ENCODE measurements at regions not wholly inside any gene's neighbourhood (a gene's known extent, or its start where the extent isn't known, plus 50 kb on each side); places are given as distances from the start of the nearest gene placed in this dataset.

DNA sequence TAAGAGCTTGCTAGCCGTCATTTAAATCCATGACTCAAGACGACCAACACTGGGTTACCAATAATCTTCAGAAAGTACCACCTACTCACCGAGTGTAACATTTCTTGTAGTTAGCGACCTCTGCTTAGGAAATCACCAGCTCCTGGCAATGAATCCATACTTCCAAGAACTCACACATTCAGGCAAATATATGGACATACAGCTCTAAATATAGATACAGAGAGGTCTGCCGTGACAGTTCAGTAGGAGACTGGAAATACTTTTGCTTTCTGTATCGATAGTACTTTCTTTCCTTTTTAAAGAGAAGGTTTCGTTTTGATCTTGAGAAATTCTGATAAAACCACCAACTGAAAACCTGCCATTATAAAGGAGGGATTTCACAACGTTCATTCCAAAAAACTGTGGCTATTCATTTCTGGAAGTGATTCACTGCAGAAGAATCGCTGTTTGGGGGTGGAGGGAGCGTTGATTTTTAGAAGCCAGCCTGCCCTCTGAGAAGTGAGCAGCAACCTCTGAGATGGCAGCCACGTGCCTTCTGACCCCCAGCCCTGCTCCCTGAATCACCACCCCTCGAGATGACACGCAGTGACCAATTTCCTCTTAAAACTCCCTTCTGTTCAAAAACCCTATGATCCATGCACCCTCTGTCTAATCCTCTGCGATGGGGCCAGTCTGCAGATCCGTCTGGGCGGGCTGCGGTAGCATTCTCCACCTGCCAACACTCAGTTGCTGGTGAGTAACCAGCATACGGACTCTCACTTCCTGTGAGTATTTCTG lies 179.0 kb upstream of the KLF14 start:
- peak; percentile 88 for DNase-seq

DNA sequence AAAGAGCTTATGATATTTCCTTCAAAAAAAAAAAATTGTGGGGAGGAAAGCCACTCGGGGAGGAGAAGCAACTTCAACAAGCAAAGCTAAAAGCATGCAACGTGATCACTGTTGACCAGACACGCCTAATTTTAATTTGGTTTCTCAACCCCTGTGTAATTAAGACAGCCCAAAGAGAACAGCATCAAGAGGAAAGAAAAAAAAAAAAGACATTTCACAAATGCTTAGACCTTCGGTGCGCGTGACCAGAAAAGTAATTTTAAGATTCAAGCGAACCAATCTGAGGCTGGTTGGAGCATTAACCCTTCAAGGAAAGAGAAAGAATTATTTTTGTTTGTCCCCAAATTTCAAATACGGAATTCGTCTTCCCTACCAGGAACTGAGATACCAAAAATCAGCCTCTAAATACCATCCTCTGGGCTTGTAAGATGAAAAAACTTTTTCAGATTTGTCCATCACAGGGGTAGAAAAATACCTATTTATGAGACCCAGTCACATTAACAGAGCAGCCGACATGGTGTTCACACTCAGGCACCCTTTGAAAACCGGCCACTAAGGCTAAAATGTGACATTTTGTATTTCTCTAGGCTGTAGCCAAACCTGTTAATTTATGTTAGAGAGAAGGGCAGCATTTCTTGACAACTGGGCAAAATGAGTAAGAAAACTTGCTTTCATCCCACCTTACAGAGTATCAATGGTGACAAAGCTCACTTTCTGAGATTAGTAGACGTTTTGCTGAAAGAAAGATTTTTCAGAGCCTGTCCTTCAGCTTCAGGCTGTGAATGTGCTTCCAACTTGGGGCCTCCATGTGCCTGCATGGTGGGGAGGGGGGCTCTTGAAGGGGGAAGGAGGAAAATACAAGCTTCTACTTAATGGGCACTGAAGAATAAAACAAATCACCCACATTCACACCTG lies 179.9 kb upstream of the KLF14 start:
- no peak for DNase-seq

DNA sequence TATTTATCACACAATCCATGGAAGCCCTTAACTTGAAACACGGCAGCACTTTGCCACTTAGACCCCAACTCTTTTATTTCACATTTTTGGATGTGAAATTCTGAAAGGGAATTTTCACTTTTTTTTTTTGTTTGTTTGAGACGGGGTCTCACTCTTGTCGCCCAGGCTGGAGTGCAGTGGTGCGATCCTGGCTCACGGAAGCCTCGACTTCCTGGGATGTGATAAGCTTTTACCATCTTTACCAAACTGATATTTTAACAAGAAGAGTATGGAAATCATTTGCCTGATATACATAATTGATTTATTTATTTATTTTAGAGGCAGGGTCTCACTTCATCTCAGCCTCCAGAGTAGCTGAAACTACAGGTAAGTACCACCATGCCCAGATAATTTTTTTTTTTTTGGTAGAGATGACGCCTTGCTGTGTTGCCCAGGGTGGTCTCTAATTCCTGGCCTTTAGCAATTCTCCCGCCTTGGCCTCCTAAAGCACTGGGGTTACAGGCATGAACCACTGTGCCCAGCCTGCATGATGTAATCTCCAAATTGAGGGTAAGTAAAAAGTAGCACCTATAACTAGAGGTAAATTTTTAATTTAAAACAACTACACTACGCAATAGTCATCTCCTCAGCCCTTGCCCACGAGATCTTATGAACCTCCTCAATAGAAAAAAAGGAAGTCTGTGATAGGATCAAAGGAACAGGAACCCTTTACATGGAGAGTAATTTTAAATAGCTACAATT lies 180.7 kb upstream of the KLF14 start:
- DNase-seq: no peak

DNA sequence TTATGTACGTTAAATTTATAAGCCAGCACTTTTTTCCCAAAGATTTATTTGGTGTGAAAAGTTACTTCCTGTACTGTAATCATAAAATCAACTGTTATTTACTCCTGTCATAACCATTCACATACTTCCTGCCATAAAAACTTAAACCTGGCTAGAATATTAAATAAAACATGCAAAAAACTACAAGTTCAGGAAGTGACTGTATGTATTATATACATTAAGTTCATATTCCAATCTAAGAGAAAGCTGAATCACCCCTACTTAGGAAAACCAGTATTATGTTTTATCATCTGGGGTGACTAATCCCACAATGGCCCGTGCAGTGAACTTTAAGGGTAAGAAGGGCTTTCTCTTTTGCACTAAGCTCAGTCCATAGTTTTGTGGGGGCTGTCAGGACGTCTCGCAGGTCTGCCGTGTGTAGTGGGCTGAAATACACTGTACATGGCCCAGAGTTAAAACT lies 183.7 kb upstream of the KLF14 start:
- no peak for DNase-seq

DNA sequence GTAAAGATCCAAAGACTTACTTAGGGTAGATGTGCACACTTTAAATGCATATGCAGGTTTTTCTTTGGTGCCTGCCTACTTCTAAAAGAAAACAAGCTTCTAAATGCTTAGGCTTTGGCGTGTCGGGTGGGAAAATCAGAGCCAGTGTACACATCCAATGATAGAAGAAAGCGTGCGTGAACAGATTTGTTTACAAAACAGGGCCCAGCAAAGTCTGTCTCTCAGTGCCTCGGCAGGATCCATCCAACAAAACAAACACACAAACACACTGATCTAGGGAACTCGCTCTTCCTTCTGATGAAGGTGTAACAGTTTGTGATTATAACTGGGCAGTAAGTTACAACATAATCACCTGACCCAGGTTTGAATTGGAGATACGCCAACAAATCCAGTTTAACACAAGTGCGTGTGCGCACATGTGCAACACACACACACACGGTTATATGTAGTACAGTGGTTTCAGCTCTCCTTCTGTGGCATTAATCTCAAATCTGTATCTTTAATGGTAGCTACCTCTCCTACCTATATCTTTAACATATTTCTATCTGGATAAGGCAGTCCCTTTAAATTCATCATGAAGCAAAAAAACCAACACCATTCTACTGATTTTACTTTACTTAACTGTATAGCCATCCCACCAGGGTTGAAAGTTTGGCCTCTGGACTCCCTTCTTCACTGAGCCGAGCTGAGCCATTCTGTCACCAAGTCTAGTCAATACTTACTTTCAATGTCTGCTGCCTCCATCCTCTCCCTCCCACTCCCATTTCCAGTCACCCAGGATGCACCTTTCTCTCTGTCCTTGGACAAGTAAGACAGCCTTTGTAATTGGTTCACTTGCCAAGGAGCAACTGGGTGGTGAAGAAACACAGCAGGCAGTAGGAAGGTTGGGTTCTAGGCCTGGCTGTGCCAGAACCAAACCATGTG lies 184.4 kb upstream of the KLF14 start:
- no peak for DNase-seq

DNA sequence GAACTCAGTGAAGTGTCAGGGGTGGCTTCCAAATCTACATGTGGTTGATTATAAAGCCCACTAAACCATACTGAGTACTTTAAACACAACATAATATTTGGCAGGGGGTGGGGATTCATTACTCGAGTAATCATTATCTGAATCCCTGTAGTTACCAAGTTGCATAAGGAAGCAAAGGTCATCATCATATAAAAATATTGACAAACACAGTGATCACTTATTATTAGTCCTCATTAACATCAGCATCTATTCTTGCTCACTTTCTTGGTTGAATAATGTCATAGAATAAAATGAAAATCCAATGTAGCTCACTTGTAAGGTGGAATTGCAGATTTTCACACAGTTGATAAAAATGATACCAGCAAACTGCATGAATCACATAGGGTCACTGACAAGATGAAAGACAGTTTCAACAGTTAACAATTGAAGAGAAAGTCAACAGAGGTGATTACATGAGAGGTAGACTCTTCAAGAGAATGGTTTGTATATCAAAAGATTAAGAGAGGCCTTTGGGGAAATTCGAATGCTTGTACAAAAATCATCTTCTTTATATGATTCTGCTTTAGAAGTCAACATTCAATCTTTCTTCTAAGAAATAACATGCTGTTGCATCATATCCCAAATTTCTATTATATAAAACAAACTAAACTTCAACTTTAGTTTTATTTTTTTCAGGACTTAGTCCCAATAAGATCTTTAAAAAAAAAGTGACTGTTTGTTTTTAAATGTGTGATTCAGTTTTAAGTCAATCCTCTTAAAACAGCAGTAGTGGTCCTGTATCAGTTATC lies 185.5 kb upstream of the KLF14 start:
- no peak for DNase-seq

DNA sequence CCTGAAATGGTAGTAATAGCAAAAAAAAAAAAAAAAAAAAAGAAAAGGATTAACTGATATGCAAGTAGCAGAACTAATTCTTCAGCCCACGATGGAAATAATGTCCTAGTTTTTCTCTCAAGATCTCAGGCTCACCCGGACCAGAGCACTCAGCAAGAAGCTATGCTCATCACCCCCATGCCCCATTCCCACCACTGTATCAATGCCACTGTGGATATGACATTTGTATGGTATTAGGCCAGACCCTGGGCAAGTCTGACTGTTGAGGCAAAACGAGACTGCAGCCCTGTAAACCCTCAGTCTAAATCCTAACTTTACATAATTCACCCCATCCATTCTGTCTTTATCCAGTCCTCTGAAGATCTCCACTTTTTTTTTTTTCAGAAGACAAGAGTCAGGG lies 186.1 kb upstream of the KLF14 start:
- no peak for DNase-seq

DNA sequence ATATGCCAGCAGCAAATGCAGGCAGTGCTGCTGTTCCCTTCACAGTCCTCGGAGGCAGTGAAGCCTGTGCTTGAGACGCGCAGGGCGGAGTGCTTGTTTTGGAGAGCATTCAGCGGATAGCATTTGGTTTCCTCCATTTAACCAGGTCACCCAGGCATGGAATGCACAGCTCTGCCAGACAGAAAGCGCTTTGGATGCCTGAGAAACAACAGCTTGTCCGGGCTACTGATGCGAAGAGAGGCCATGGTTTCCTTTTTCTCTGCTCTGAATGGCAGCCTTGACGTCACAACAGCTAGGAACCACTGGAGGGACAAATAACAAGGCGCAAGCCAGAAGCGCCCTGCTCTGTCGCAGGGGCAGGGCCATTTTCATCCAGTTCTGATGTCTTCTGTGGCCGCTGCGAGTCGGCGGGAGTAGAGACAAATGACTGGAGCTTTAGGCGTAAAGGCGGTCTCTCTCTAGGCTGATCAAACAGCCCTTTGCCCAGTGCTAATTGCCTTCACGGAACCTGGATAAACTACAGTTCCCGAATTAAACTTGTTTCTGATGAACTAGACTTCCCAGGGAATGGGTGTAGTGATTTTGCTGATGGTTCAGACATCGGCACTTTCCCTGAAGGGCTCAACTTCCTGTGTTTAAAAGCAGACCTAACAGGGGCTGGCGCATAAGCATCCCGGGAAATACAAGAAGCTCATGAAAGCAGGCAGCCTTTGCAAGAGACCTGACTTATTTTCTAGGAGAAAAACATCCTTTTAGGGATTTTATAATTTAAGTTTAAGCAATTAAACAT lies 187.6 kb upstream of the KLF14 start:
- no peak for DNase-seq

DNA sequence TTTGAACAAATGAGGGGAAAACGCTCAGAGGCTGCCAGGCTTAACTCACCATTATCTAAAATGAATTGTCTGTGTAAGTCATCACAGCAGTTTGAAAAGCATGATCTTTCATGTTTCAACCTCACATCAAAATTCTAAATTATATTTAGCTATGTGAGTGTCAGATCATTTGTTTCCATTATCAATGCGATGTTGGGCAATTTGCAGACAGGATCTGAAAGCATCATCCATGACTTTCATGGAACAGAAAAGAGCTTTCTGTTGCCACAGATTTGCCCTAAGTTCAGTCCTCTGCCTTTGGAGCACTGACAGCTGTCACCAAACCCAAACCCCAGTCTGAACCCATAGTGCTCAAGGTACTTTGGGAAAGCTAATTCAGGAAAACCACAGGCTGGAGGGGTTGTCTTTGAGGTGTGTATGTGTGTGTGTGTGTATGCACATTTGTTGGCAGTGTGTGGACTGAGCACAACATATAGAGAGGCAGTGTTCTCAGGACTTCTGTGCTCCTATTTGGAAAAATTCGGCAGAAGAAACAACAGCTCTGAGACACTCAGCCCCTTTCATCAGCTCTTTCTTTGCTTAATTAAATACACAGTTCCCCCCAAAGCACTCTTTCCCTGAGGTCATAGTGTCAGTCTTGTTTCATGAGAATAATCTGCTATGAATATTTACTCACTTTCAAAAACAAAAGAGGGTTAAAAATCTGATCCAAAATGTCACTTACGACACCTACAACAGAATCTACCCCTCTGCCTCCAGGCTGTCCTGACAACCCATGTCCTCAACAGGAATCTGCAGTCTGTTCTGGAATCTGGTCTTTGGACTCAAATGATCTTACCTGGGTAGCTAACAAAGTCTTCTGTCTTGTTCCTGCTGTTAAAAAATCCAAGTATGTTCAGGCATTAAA lies 188.5 kb upstream of the KLF14 start:
- no peak for DNase-seq

DNA sequence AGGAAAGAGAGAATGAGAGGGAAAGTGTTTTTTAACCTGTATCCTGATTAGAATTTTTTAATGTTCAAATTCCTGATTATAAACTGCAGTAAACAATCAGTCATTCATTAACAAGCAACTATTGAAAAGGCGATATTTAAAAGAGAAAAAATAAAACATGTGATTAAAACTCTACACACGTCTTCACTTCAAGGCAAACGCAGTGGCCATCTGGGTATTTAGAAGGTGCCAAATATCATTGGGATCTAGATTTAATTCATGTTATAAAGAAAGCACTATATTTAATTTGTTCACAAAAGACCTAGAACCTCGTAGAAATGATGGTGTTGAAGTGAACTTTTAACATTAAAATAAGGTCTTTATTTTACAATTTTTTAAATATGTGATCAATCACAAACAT lies 189.4 kb upstream of the KLF14 start:
- no peak for DNase-seq

DNA sequence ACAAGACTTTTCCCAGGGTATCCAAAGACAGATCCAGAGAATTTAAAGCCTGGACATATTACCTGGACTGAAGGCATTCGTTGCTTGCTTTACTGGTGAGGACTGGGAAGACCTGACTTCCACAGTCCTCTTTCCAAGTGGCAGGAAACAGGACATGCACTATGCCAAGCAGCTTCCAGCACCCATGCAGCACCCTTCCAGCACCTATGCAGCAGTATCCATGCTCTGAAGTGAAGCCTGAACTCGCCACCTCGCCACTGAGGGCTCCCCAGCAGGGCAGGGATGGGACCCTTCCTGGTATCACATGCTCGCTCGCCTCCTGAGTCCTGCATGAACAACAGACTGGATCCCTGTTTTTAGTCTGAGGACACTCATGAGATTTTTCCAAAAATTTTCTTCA lies 189.9 kb upstream of the KLF14 start:
- DNase-seq: no peak

DNA sequence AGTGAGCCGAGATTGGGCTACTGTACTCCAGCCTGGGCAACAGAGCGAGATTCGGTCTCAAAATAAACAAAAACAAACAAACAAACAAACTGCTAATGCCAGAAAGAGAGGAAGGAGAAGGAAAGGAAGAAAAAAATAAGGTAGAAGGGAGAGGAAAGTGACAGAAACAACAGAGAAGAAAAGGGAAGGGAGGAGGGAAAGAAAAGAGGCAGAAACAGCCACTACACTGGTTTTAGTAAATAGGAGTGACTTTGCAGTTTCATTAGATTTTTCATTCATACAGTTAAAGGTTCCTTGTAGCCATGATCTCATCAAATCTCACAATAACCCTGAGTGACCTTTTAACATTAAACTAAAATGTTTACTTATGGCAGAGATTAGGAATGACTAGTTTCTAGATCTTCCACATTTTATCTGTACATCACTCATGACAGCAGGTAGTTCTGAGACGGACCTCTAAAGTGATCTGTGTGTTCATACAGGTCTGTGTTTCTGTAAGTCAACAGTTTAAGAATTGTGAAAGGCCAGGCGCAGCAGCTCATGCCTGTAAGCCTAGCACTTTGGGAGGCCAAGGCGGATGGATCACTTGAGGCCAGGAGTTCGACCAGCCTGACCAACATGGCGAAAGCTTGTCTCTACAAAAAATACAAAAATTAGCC lies 191.3 kb upstream of the KLF14 start:
- DNase-seq: no peak

DNA sequence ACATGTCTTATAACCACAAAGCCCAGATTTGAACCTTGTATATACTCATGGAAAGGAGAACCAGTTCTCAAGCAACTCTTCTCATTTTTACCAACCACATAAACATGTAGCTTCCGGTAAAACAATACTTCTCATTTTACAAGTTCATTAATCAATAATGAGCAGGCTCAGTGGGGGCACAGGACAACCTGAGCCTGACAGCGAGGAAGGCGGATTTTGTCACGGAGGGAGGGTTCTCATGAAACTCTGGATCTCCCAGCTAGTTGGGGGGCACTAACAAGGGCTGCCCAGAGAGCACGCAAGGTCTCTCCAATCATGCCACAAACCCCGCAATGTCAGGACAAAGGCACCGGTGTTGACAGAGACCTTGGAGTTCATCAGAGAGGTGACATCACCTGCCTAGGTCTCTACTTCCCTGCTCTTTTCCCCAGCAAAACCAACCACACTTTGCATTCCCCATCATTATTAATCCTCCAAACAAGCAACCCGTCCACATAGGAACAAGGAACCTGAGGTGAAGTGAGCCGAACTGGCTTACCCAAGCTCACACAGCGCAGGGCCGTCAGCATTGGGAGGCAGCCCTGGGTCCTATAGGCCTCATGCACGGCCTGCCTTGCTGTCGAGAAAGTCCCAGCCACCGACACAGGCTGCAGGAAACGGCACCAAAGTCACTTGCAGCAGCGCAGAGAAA lies 192.1 kb upstream of the KLF14 start:
- DNase-seq: peak; percentile 47 to 66

DNA sequence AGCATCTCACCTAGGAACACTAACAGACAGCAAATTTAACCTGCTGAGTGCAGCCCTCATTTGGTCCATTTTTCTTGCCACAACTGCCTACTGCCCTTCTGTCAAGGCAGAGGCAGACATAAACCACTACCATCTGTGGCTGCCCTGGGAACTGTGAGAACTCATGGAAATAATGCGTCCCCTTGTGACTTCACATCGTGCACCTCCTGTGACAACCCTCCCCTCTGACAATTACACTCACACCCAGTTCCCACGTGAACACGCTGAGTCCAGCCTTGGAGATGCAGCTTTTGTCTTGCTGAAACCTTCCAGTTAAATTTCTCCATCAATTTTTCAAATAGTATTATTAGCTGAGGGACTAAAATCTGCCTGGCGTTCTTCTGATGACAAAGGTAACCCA lies 193.1 kb upstream of the KLF14 start:
- no peak for DNase-seq

DNA sequence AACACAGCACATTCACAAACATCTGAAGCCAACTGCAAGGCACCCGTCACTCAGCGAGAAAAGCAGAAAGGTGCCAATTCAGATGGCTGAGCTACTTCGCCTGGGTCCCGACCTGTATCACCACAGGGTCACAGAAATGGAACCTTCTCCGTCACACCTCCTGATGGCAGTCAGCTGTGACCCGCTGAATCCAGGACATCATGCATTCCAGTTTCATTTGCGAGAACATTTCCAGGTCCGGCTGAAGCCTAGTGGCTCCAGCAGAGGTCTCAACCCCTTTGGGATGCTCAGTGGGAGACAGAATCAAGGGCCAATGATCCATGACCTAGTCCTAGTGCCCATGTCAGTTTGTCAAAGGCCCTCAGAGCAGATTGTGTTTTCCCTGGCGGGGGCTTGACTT lies 193.6 kb upstream of the KLF14 start:
- DNase-seq: no peak

DNA sequence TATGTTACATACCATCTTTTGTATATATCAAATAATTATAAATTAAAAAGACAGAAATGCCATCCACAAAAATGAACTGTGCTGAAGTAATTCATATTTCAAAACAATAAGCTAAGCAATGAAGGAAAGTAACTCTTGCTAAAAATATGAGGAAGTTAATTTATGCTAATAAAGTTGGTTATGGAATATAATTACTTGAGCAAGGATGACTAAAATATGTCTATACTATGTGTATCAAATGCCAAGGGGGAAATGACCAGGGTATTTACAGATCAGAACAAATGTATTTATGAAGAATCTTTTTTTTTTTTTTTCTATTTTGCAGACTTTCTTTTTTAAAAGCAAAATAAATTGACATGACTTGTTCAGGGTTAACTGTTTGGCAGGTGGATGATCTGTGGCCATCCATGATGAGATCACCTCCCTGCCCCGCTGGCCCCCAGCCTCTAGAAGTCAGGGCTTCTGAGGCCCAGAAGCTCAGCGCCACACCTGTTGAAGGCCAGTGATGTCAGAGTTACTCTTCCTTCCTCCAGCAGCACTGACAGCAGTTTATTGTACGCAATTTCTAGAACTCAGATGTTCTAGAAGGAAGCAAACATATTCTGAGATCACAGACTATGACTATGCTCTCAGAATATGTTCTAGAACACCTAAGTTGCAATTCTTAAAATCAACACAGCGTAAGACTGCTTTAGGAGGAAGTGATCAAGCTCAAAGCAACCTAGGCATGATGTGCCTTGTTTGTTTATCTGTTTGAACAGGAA lies 196.1 kb upstream of the KLF14 start:
- DNase-seq: peak; percentile 72 to 77

DNA sequence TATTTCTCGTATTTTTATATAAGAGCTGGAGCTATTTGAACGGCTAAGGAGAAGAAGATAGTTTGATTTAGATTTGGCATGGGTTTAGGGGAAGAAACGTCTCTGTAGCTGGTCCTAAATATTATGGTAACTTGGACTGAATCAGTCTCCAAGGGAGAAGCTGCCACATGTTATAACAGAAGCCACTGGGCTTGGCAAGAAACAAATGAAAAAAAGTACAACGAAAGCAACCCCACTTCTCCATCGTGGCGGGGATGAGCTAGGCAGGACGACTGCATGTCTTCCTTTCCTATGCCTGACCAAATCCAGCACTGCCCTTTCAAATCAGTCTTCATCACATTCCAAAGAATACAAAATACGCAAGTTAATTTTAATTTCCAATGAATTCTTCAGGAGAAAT lies 196.7 kb upstream of the KLF14 start:
- DNase-seq: no peak
